Chondrocyte (in vitro differentiated cells): ENCODE measurements at regions not wholly inside any gene's neighbourhood (a gene's known extent, or its start where the extent isn't known, plus 50 kb on each side); places are given as distances from the start of the nearest gene placed in this dataset.
"Not testable (repeated sequence)": the region's sequence is repeated elsewhere in the genome, so short reads cannot be mapped to it uniquely, and the experiment has no call there.

ENCODE experiments used
- DNase-seq: peaks from one replicate; pipeline ENCODE4 v3.0.0; 2021; ENCODE audit warnings: mixed read lengths, low spot score
- H3K27ac Mint-ChIP-seq: one replicate; pipeline ENCODE4 v1.8.0; 2021; ENCODE audit warnings: mild to moderate bottlenecking, moderate library complexity, mixed read lengths; ENCODE audit not compliant: unreplicated experiment
- H3K27me3 Mint-ChIP-seq: 2 replicates; pipeline ENCODE4 v1.8.0; 2021; ENCODE audit warnings: low read depth, mixed read lengths
- H3K36me3 Mint-ChIP-seq: 2 replicates; pipeline ENCODE4 v1.8.0; 2021; ENCODE audit warnings: low read depth, mixed read lengths
- H3K4me1 Mint-ChIP-seq: 2 replicates; pipeline ENCODE4 v1.8.0; 2021; ENCODE audit warnings: low read depth, mild to moderate bottlenecking, mixed read lengths
- H3K4me3 Mint-ChIP-seq: one replicate; pipeline ENCODE4 v1.8.0; 2021; ENCODE audit warnings: mild to moderate bottlenecking, moderate library complexity, mixed read lengths; ENCODE audit not compliant: unreplicated experiment
- H3K9me3 Mint-ChIP-seq: 2 replicates; pipeline ENCODE4 v1.8.0; 2021; ENCODE audit warnings: low read depth, mixed read lengths
- CTCF ChIP-seq: fragments of 200-600 bp; sonication (generic); IDR thresholded peaks from 2 replicates; pipeline ENCODE4 v1.5.0; 2021; ENCODE audit warnings: antibody characterized with exemption, mild to moderate bottlenecking, moderate library complexity

GRCh38 chr12:62196146-62196545 is 64.1 kb upstream of the USP15 start:
- DNase-seq, result no peak
- H3K36me3 Mint-ChIP-seq, result peaks cover 2% of the 10 kb centered on the region
- H3K4me1 Mint-ChIP-seq, result peaks cover 18% of the 10 kb centered on the region
- TF ChIP-seq CTCF, result no peak
- no peak overlapping the region for H3K27ac Mint-ChIP-seq
- peaks cover 25% of the 10 kb centered on the region for H3K9me3 Mint-ChIP-seq
- H3K4me3 Mint-ChIP-seq, result no peak overlapping the region
- peaks cover 49% of the 10 kb centered on the region for H3K27me3 Mint-ChIP-seq

GRCh38 chr12:62202861-62203260 is 57.3 kb upstream of the USP15 start:
- H3K4me3 Mint-ChIP-seq, H3K4me1 Mint-ChIP-seq, H3K27ac Mint-ChIP-seq, H3K36me3 Mint-ChIP-seq, DNase-seq: not testable (repeated sequence)
- peaks cover 47% of the 10 kb centered on the region for H3K9me3 Mint-ChIP-seq
- peaks cover 14% of the 10 kb centered on the region for H3K27me3 Mint-ChIP-seq

GRCh38 chr12:62205346-62205745 is 54.9 kb upstream of the USP15 start:
- H3K4me1 Mint-ChIP-seq, result no peaks in the 10 kb centered on the region
- peaks cover 4% of the 10 kb centered on the region for H3K36me3 Mint-ChIP-seq
- no peak overlapping the region for H3K27ac Mint-ChIP-seq
- peaks cover 15% of the 10 kb centered on the region for H3K27me3 Mint-ChIP-seq
- TF ChIP-seq CTCF, result no peak
- DNase-seq, result no peak
- peaks cover 36% of the 10 kb centered on the region for H3K9me3 Mint-ChIP-seq
- no peak overlapping the region for H3K4me3 Mint-ChIP-seq

GRCh38 chr12:62207248-62207647 is 53.0 kb upstream of the USP15 start:
- peaks cover 3% of the 10 kb centered on the region for H3K36me3 Mint-ChIP-seq
- TF ChIP-seq CTCF, result no peak
- no peak overlapping the region for H3K27ac Mint-ChIP-seq
- no peak for DNase-seq
- no peaks in the 10 kb centered on the region for H3K4me1 Mint-ChIP-seq
- no peak overlapping the region for H3K4me3 Mint-ChIP-seq
- peaks cover 21% of the 10 kb centered on the region for H3K9me3 Mint-ChIP-seq
- H3K27me3 Mint-ChIP-seq, result peaks cover 24% of the 10 kb centered on the region
